AG09309 (cell line): ENCODE measurements at regions not wholly inside any gene's neighbourhood (a gene's known extent, or its start where the extent isn't known, plus 50 kb on each side); places are given as distances from the start of the nearest gene placed in this dataset.
"Not testable (repeated sequence)": the region's sequence is repeated elsewhere in the genome, so short reads cannot be mapped to it uniquely, and the experiment has no call there.

Experiments
- DNase-seq: peaks from one replicate; pipeline ENCODE4 v3.0.0-alpha.2; 2010; ENCODE audit warnings: low read depth
- H3K4me3 ChIP-seq: 2 replicates; pipeline ENCODE4 v1.5.1; 2011; ENCODE audit warnings: mild to moderate bottlenecking, low read depth, low read length, moderate library complexity; ENCODE audit not compliant: control insufficient read depth
- CTCF ChIP-seq: IDR thresholded peaks from 2 replicates; pipeline ENCODE4 v1.5.1; 2011; ENCODE audit warnings: mild to moderate bottlenecking, low read depth, low read length, inconsistent platforms; ENCODE audit not compliant: insufficient read depth, control insufficient read depth; ENCODE audit errors: missing control alignments

GRCh38 chr17:31731118-31731517 is 127.9 kb downstream of the COPRS start:
- no peak overlapping the region for H3K4me3 ChIP-seq
- no peak for TF ChIP-seq CTCF
- DNase-seq, result no peak

- TF ChIP-seq CTCF, result no peak
- no peak overlapping the region for H3K4me3 ChIP-seq
- peak; percentile 17 for DNase-seq
These were observed 132.0 kb downstream of the COPRS start for GRCh38 chr17:31726980-31727427.

GRCh38 chr17:31724619-31725018 is 134.4 kb downstream of the COPRS start:
- DNase-seq, result no peak
- H3K4me3 ChIP-seq, result no peak overlapping the region
- no peak for TF ChIP-seq CTCF

- no peak for DNase-seq
- no peak for TF ChIP-seq CTCF
- no peak overlapping the region for H3K4me3 ChIP-seq
These were observed 135.0 kb downstream of the COPRS start for GRCh38 chr17:31724026-31724425.

GRCh38 chr17:31722251-31723056 is 136.6 kb downstream of the COPRS start:
- TF ChIP-seq CTCF, result no peak
- no peak overlapping the region for H3K4me3 ChIP-seq
- peak; percentile 7 for DNase-seq

- no peak for TF ChIP-seq CTCF
- no peak for DNase-seq
- H3K4me3 ChIP-seq, result no peak overlapping the region
These were observed 137.6 kb downstream of the COPRS start for GRCh38 chr17:31721291-31722025.

GRCh38 chr17:31717251-31717650 is 141.8 kb downstream of the COPRS start:
- DNase-seq, H3K4me3 ChIP-seq: not testable (repeated sequence)
